ENCODE measurements at regions not wholly inside any gene's neighbourhood (a gene's known extent, or its start where the extent isn't known, plus 50 kb on each side); places are given as distances from the start of the nearest gene placed in this dataset.

DNA sequence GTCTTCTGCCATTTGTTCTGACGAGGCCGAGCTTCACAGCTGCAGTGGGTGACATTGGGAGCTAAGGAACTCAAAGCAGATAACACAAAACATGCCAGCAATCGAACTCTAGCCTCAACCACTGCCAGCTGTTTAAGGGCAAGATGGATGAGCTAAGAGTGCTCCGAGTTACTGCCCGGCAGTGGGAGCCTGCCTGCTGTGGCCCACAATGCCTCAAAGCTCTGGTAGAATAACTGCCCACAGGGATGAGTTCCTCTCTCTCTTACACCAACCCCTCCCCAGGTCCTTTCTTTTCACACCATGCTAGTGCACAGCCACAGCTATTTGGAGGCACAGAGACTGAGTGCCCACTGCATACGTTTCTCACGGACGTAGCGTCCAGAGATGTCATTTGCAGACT lies 330.5 kb downstream of the FGF9 start:
- DNase-seq (ENCODE audit: low spot score), result no peak

- no peak for DNase-seq (ENCODE audit: low spot score)
Measured at GRCh38 chr13:22002893-22003292, 332.0 kb downstream of the FGF9 start.

DNA sequence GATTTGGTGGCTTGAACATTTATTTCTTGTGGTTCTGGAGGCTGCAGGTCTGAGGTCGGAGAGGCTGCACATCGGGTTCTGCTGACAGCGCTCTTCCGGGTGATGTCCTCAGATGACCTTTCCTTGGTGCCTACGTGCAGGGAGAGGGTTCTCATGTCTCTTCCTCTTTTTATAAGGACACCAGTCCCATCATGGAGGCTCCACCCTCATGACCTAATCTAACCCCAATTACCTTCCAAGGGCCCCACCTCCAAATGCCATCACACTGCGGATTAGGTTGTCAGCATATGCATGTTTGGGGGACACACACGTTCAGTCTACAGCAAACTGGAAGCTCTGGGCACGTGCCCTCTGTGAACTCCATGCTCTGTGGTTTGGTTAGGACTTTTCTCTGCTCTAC lies 338.6 kb downstream of the FGF9 start:
- no peak for DNase-seq (ENCODE audit: low spot score)

DNA sequence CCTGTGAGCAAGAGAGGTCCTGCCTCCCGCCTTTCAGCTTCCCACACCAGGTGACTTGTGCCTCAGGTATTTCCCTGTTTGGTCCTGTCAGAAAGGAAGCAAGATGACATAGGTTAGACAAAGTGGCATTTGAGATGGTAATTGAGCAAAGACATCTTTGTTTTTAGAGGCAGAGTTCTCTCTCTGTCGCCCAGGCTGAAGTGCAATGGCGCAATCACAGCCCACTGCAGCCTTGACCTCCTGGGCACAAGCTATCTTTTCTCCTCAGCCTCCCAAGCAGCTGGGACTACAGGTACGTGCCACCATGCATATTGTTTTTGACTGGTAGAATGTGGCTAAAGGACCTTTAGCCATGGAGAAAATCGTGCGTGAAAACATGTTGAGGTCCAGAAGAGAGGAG lies 339.1 kb downstream of the FGF9 start:
- DNase-seq (ENCODE audit: low spot score), result no peak

GRCh38 chr13:22012686-22013085 lies 341.8 kb downstream of the FGF9 start:
- DNase-seq (ENCODE audit: low spot score), result no peak

GRCh38 chr13:22014469-22014868 lies 343.6 kb downstream of the FGF9 start:
- DNase-seq (ENCODE audit: low spot score), result no peak

DNA sequence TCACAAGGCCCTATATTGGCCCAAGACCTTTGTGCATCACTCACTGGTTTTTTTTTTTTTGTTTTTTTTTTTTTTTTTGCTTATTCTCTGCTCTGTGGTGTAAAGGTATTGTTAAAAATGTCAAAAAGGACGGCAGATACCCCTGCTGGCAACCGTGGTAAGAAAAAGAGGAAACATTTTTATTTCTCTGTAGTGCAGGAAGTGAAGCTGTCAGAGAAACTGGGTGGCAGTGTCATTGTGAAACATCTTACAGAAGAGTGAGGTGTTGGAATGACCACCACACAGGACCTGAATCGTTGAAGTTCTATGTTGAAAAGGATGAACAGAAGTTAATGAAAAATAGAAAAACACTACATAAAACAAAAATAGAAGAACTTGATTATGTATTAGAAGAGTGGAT lies 346.4 kb downstream of the FGF9 start:
- no peak for DNase-seq (ENCODE audit: low spot score)

DNA sequence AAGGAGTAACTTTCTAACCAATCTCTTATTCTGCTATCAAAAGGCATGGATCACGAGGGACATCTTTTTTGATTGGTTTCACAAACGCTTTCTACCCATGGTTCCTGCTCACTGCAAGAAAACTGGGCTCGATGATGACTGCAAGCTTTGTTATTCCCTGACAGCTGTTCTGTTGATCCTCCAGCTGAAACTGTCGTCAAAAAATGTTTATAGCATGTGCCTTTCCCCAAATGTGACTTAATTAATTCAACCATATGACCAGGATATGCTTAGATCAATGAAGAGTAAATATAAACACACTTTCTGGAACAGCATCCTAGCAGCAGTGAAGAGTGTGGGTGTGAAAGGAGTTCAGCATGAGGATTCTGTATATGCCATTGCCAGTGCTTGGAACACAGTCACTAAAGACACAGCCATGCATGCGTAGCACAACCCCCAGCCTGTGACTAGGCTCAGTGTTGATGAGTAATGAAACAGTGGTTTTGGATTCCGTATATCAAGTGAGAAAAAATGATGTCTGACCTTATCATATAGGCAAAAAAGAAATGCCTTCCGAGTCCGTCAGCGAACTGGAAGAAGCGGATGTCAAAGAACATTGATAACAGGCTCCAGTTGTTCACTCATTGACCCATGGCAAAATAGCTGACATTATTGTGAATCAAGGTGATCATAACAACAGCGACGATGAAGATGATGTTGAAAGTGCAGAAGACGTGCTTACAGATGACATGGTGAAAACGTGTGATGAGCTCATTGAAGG lies 347.4 kb downstream of the FGF9 start:
- no peak for DNase-seq (ENCODE audit: low spot score)

DNA sequence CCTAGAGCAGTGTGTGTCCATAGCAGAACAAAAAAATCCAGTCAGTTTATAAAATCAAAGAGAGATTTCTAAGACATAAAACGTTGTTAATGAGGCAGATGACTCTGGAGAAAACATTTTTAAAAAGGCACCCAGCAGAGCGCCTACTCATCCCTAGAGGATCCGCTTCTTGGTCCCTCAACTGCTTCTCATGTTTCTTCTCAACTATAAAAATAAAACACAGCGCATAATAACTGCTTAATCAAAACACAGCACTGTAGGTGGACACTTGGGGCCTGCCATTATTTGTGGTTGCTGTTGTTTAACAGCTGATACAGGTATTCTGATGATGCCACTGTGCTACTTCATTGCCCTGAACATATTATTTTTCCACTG lies 347.9 kb downstream of the FGF9 start:
- DNase-seq (ENCODE audit: low spot score), result no peak

DNA sequence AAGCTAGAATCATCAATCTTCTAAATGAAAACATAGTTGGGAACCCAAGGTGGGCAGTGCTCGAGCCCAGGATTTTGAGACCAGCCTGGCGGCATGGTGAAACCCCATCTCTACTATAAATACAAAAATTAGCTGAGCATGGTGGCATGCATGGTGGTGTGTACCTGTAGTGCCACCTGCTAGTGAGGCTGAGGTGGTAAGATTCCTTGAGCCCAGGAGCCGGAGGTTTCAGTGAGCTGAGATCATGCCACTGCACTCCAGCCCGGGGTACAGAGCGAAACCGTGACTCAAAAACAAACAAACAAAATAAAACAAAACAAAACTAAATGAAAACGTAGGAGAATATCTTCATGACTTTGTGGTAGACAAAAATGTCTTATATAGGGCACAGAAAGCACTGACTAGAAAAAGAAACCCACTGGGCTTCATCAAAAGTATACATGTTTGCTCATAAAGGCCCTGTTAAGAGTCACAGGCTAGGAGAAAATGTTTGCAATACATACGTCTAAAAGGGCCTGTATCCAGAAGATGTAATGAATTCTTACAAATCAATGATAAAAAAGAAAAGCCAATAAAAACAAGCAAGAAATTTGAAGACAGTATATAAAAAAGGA lies 353.6 kb downstream of the FGF9 start:
- no peak for DNase-seq (ENCODE audit: low spot score)

GRCh38 chr13:22027566-22027965 lies 356.7 kb downstream of the FGF9 start:
- DNase-seq (ENCODE audit: low spot score), result no peak

DNA sequence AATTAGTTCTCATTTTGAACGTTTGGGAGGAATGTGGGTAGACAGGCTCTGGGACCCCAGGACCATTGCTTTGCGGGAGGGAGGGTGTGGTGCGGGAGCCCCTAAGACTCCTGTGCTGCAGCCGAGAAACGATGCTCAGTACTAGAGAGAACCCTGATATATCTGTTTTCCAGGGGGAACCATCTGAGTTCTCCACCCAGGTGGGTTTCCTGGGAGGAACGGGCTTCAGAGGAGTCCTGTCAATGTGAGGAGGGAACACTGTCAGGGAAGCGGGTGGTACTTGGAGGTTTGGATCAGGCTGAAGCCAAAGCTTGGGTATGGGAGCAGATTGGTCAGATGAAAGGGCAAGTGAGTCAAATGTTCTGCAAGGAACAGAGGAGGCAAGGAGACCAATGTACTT lies 358.0 kb downstream of the FGF9 start:
- no peak for DNase-seq (ENCODE audit: low spot score)

- DNase-seq (ENCODE audit: low spot score), result no peak
Measured at GRCh38 chr13:22030321-22030720, 359.4 kb downstream of the FGF9 start.

DNA sequence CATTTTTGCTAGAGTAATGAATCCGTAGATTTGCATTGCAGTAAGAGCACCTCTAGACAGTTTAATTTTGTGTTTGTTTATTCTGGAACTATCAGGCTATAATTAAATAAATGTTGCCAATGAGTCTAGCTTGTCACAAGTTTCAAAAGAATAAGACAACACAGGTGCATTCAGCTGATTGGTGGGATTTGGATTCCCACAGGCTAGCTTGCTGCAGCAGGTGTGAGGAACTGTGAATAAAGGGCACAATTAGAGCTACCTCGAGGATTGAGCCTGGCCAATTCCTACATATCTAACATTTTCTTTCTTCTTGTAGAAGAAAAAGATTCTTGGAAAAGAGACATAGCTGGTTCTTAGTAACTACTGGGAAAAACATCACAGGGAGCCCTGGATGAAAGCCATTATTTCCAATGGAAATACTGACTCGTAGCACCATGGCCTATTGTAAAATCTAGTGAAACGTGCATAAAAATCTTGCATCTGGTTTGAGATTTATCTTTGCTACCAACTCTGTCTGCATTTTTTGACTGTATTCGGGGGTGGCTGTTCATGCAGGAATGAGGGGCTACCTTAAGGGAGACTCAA lies 360.9 kb downstream of the FGF9 start:
- DNase-seq (ENCODE audit: low spot score), result no peak

GRCh38 chr13:22032905-22033304 lies 362.0 kb downstream of the FGF9 start:
- no peak for DNase-seq (ENCODE audit: low spot score)

DNA sequence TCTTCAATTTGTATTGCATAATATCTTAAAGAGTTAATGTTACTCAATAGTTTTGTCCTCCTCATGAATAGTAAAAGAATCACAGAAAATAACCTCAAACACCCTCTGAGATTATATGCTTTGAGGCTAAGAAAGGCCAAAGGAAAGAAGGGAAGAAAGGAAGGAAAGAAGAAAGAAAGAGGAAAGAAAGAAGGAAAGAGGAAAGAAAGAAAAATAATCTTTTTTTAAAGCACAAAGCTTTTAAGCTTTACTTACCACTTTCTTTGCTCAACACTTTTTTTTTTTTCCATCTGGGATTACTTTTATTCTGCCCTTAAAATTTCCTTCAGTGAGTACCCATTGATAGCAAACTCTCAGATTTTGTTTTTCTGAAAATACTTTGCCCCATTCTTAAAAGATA lies 369.1 kb downstream of the FGF9 start:
- DNase-seq (ENCODE audit: low spot score), result no peak

DNA sequence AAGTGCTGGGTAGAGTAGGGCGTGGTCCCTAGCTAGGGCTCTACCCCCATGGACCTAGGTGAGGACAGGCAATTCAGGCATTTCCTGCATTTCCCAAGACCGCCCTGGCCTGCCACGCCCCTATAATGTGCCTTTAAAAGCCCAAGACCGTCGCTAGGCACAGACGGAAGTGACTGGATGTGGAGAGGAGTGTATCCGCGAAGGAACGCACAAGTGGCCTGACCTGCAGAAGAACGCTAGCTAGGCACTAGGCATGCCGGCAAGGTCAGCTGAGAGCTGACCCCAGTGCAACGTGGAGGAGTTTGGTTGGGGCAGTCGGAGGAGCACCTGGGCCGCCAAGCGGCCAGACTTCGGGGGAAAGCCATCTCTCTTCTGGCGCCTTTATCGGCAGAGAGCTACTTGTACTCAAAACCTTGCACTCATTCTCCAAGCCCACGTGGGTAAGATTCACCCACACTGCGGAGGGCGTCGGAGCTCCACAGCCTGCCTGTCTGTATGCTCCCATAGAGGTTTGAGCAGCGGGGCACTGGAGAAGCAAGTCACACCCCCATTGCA lies 370.0 kb downstream of the FGF9 start:
- no peak for DNase-seq (ENCODE audit: low spot score)

- DNase-seq (ENCODE audit: low spot score), result no peak
Measured at GRCh38 chr13:22041741-22042140, 370.9 kb downstream of the FGF9 start.

- DNase-seq (ENCODE audit: low spot score), result no peak
Measured at GRCh38 chr13:22047082-22047784, 376.4 kb downstream of the FGF9 start.

DNA sequence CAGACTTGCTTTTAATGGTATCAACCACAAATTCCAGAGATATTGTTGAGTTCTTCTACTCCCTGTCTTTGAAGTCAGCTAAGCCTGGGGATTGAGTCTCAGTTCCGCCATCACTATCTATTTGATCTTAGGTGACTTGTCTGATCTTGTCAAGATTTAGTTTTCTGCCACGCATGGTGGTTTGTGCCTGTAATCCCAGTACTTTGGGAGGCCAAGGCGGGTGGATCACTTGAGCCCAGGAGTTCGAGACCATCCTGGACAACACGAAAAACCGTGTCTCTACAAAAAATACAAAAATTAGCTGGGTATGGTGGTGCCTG lies 376.9 kb downstream of the FGF9 start:
- DNase-seq (ENCODE audit: low spot score), result no peak

GRCh38 chr13:22049384-22049783 lies 378.5 kb downstream of the FGF9 start:
- DNase-seq (ENCODE audit: low spot score), result no peak

DNA sequence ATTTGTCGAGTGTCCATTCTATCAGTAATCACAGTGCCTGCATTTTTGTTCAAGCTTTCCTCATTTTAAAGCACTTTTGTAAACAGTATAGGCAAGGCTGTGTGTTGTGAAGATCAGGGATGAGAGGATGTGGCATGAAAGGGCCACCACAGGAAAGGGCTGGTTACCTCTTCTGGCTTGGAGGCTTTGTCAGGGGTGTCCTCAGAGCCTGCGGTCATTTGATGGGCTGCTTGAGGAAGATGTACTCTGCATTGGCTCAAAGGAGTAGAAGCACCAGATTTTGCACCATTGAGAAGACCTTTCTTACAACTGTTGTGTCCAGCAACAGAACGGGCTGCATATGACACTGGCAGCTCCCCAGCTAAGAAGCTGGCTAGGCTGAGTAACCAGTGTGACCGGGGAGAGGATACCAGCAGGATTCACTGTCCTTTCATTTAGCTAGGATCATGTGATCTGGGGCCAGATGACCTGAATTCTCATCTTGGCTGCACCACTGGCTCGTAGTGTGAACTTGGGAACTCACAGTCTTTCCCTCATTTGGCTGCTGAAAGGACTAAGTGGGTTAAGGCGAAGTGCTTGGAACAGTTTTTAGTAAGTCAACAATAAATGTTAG lies 380.2 kb downstream of the FGF9 start:
- DNase-seq (ENCODE audit: low spot score), result no peak

All from mesenteric fat pad (tissue), 1 donor.